SK-N-SH treated with all-trans-retinoic acid at 6 μM for 48 hours (cell line): ENCODE measurements at regions not wholly inside any gene's neighbourhood (a gene's known extent, or its start where the extent isn't known, plus 50 kb on each side); places are given as distances from the start of the nearest gene placed in this dataset.

ENCODE experiments used
- ATAC-seq: fragments of 200-7000 bp; cut with Tn5 transposase; 3 replicates; pipeline ENCODE4 v1.9.1; 2020; ENCODE audit warnings: mild to moderate bottlenecking, moderate library complexity
- ARNTL ChIP-seq: fragments of 450-650 bp; formaldehyde crosslinking; IDR thresholded peaks from 2 replicates; pipeline ENCODE4 v1.5.0; 2020; ENCODE audit warnings: low read depth, mild to moderate bottlenecking, moderate library complexity, borderline replicate concordance
- BACH2 ChIP-seq: fragments of 250-450 bp; sonication (Bioruptor Pico); IDR thresholded peaks from 2 replicates; pipeline ENCODE4 v1.9.0; 2021; ENCODE audit warnings: mild to moderate bottlenecking, borderline replicate concordance
- CSDC2 ChIP-seq: fragments of 250-450 bp; sonication (Bioruptor Pico); IDR thresholded peaks from 2 replicates; pipeline ENCODE4 v1.5.0; 2020; ENCODE audit warnings: mild to moderate bottlenecking, moderate library complexity
- ESRRG ChIP-seq: fragments of 250-450 bp; sonication (Bioruptor Pico); IDR thresholded peaks from 2 replicates; pipeline ENCODE4 v1.6.1; 2021; ENCODE audit warnings: mild to moderate bottlenecking
- GLIS3 ChIP-seq: fragments of 250-450 bp; sonication (Bioruptor Pico); IDR thresholded peaks from 2 replicates; pipeline ENCODE4 v1.5.0; 2020; ENCODE audit warnings: mild to moderate bottlenecking, moderate library complexity
- ISL1 ChIP-seq: fragments of 250-450 bp; sonication (Bioruptor Pico); IDR thresholded peaks from 2 replicates; pipeline ENCODE4 v2.1.2; 2022; ENCODE audit warnings: mild to moderate bottlenecking, moderate library complexity
- PPARA ChIP-seq: fragments of 250-450 bp; sonication (Bioruptor Pico); IDR thresholded peaks from 2 replicates; pipeline ENCODE4 v1.5.0; 2020; ENCODE audit warnings: mild to moderate bottlenecking, borderline replicate concordance
- RARB ChIP-seq: fragments of 250-450 bp; sonication (Bioruptor Pico); IDR thresholded peaks from 2 replicates; pipeline ENCODE4 v1.8.0; 2021; ENCODE audit warnings: mild to moderate bottlenecking, moderate library complexity
- SNAI2 ChIP-seq: fragments of 250-450 bp; sonication (Bioruptor Pico); IDR thresholded peaks from 2 replicates; pipeline ENCODE4 v1.5.0; 2020; ENCODE audit warnings: mild to moderate bottlenecking, moderate library complexity
- TCF4 ChIP-seq: fragments of 250-450 bp; sonication (Bioruptor Pico); IDR thresholded peaks from 2 replicates; pipeline ENCODE4 v1.8.0; 2021; ENCODE audit warnings: mild to moderate bottlenecking, moderate library complexity, borderline replicate concordance
- TOX ChIP-seq: fragments of 250-450 bp; sonication (Bioruptor Pico); IDR thresholded peaks from 2 replicates; pipeline ENCODE4 v1.8.0; 2021; ENCODE audit warnings: mild to moderate bottlenecking, moderate library complexity, borderline replicate concordance
- ZFP3 ChIP-seq: fragments of 250-450 bp; sonication (Bioruptor Pico); IDR thresholded peaks from 2 replicates; pipeline ENCODE4 v1.5.0; 2020; ENCODE audit warnings: mild to moderate bottlenecking, moderate library complexity
- ZNF565 ChIP-seq: fragments of 450-650 bp; formaldehyde crosslinking; conservative IDR thresholded peaks from 2 replicates; pipeline ENCODE4 v1.5.0; 2020; ENCODE audit warnings: low read depth, mild to moderate bottlenecking, moderate library complexity
- ZNF70 ChIP-seq: fragments of 450-650 bp; formaldehyde crosslinking; IDR thresholded peaks from 2 replicates; pipeline ENCODE4 v1.5.0; 2020; ENCODE audit warnings: mild to moderate bottlenecking, moderate library complexity
- ZNF8 ChIP-seq: fragments of 450-650 bp; formaldehyde crosslinking; IDR thresholded peaks from 2 replicates; pipeline ENCODE4 v1.5.0; 2020; ENCODE audit warnings: mild to moderate bottlenecking, moderate library complexity
- TF ChIP-seq, protein P1 (sequence below): fragments of 250-450 bp; sonication (Bioruptor Pico); IDR thresholded peaks from 2 replicates; pipeline ENCODE4 v1.5.1; 2021; ENCODE audit warnings: mild to moderate bottlenecking, moderate library complexity
- TF ChIP-seq, protein P2 (sequence below): fragments of 250-450 bp; sonication (Bioruptor Pico); IDR thresholded peaks from 2 replicates; pipeline ENCODE4 v1.5.1; 2020; ENCODE audit warnings: low read depth, mild to moderate bottlenecking, moderate library complexity
- TF ChIP-seq, protein P3 (sequence below): fragments of 250-450 bp; sonication (Bioruptor Pico); IDR thresholded peaks from 2 replicates; pipeline ENCODE4 v1.8.0; 2021; ENCODE audit warnings: low read depth, mild to moderate bottlenecking, moderate library complexity, borderline replicate concordance
- TF ChIP-seq, protein P4 (sequence below): fragments of 250-450 bp; sonication (Bioruptor Pico); IDR thresholded peaks from 2 replicates; pipeline ENCODE4 v1.5.0; 2020; ENCODE audit warnings: mild to moderate bottlenecking, moderate library complexity
- TF ChIP-seq, protein P5 (sequence below): fragments of 250-450 bp; sonication (Bioruptor Pico); IDR thresholded peaks from 2 replicates; pipeline ENCODE4 v1.8.0; 2020; ENCODE audit warnings: mild to moderate bottlenecking, moderate library complexity, borderline replicate concordance

DNA sequence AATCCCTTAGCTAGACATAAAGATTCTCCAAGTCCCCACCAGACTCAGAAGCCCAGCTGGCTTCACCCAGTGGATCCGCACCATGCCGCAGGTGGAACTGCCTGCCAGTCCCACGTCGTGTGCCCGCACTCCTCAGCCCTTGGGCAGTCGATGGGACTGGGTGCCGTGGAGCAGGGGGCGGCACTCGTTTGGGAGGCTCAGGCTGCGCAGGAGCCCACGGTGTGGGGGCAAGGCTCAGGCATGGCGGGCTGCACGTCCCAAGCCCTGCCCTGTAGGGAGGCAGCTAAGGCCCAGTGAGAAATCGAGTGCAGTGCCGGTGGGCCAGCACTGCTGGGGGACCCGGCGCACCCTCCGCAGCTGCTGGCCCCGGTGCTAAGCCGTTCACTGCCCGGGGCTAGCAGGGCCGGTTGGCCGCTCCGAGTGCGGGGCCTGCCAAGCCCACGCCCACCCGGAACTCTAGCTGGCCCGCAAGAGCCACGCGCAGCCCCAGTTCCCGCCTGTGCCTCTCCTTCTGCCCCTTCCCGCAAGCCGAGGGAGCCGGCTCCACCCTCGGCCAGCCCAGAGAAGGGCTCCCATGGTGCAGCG, 95.9 kb upstream of the DTNBP1 start:
- no peak for TF ChIP-seq ZNF8 (CRISPR knock-in tag)
- TF ChIP-seq TCF4 (CRISPR knock-in tag): no peak
- TF ChIP-seq, protein P1, sequence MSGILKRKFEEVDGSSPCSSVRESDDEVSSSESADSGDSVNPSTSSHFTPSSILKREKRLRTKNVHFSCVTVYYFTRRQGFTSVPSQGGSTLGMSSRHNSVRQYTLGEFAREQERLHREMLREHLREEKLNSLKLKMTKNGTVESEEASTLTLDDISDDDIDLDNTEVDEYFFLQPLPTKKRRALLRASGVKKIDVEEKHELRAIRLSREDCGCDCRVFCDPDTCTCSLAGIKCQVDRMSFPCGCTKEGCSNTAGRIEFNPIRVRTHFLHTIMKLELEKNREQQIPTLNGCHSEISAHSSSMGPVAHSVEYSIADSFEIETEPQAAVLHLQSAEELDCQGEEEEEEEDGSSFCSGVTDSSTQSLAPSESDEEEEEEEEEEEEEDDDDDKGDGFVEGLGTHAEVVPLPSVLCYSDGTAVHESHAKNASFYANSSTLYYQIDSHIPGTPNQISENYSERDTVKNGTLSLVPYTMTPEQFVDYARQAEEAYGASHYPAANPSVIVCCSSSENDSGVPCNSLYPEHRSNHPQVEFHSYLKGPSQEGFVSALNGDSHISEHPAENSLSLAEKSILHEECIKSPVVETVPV (CRISPR knock-in tag): no peak
- no peak for TF ChIP-seq ARNTL (CRISPR knock-in tag)
- ATAC-seq: no peak

DNA sequence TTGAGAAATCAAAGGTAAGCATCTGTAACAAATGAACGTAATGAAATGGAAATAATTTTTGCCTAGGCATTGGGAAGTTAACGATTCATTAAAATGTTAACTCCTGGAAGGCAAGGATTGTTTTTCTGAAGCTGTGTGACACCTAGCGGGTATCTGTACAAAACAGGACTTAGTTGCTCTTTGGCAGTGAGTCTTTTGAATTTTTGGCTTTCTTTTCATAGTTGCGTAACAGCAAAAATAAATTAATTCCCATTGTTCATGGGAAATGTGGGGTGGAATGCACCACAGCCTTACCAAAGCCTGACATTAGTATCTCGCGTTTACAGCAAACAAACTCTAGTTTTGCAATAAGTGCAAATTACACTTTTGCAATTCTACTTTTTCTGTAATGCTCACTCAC, 92.7 kb upstream of the DTNBP1 start:
- no peak for ATAC-seq
- TF ChIP-seq ZNF70 (CRISPR knock-in tag) (no peak), GLIS3 (CRISPR knock-in tag) (no peak), BACH2 (CRISPR knock-in tag) (no peak), ISL1 (CRISPR knock-in tag) (no peak), ARNTL (CRISPR knock-in tag) (no peak), ZFP3 (CRISPR knock-in tag) (no peak), TOX (CRISPR knock-in tag) (no peak), TCF4 (CRISPR knock-in tag) (no peak), ZNF565 (CRISPR knock-in tag) (no peak), ESRRG (no peak), RARB (no peak), SNAI2 (CRISPR knock-in tag) (no peak), ZNF8 (CRISPR knock-in tag) (no peak), CSDC2 (CRISPR knock-in tag) (no peak)
- TF ChIP-seq, protein P2, sequence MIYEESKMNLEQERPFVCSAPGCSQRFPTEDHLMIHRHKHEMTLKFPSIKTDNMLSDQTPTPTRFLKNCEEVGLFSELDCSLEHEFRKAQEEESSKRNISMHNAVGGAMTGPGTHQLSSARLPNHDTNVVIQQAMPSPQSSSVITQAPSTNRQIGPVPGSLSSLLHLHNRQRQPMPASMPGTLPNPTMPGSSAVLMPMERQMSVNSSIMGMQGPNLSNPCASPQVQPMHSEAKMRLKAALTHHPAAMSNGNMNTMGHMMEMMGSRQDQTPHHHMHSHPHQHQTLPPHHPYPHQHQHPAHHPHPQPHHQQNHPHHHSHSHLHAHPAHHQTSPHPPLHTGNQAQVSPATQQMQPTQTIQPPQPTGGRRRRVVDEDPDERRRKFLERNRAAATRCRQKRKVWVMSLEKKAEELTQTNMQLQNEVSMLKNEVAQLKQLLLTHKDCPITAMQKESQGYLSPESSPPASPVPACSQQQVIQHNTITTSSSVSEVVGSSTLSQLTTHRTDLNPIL (CRISPR knock-in tag): no peak
- TF ChIP-seq, protein P3, sequence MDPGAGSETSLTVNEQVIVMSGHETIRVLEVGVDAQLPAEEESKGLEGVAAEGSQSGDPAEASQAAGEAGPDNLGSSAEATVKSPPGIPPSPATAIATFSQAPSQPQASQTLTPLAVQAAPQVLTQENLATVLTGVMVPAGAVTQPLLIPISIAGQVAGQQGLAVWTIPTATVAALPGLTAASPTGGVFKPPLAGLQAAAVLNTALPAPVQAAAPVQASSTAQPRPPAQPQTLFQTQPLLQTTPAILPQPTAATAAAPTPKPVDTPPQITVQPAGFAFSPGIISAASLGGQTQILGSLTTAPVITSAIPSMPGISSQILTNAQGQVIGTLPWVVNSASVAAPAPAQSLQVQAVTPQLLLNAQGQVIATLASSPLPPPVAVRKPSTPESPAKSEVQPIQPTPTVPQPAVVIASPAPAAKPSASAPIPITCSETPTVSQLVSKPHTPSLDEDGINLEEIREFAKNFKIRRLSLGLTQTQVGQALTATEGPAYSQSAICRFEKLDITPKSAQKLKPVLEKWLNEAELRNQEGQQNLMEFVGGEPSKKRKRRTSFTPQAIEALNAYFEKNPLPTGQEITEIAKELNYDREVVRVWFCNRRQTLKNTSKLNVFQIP (CRISPR knock-in tag): no peak
- TF ChIP-seq, protein P4, sequence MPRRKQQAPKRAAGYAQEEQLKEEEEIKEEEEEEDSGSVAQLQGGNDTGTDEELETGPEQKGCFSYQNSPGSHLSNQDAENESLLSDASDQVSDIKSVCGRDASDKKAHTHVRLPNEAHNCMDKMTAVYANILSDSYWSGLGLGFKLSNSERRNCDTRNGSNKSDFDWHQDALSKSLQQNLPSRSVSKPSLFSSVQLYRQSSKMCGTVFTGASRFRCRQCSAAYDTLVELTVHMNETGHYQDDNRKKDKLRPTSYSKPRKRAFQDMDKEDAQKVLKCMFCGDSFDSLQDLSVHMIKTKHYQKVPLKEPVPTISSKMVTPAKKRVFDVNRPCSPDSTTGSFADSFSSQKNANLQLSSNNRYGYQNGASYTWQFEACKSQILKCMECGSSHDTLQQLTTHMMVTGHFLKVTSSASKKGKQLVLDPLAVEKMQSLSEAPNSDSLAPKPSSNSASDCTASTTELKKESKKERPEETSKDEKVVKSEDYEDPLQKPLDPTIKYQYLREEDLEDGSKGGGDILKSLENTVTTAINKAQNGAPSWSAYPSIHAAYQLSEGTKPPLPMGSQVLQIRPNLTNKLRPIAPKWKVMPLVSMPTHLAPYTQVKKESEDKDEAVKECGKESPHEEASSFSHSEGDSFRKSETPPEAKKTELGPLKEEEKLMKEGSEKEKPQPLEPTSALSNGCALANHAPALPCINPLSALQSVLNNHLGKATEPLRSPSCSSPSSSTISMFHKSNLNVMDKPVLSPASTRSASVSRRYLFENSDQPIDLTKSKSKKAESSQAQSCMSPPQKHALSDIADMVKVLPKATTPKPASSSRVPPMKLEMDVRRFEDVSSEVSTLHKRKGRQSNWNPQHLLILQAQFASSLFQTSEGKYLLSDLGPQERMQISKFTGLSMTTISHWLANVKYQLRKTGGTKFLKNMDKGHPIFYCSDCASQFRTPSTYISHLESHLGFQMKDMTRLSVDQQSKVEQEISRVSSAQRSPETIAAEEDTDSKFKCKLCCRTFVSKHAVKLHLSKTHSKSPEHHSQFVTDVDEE: no peak
- TF ChIP-seq, protein P1 (CRISPR knock-in tag): no peak
- TF ChIP-seq, protein P5, sequence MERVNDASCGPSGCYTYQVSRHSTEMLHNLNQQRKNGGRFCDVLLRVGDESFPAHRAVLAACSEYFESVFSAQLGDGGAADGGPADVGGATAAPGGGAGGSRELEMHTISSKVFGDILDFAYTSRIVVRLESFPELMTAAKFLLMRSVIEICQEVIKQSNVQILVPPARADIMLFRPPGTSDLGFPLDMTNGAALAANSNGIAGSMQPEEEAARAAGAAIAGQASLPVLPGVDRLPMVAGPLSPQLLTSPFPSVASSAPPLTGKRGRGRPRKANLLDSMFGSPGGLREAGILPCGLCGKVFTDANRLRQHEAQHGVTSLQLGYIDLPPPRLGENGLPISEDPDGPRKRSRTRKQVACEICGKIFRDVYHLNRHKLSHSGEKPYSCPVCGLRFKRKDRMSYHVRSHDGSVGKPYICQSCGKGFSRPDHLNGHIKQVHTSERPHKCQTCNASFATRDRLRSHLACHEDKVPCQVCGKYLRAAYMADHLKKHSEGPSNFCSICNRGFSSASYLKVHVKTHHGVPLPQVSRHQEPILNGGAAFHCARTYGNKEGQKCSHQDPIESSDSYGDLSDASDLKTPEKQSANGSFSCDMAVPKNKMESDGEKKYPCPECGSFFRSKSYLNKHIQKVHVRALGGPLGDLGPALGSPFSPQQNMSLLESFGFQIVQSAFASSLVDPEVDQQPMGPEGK (CRISPR knock-in tag): no peak

DNA sequence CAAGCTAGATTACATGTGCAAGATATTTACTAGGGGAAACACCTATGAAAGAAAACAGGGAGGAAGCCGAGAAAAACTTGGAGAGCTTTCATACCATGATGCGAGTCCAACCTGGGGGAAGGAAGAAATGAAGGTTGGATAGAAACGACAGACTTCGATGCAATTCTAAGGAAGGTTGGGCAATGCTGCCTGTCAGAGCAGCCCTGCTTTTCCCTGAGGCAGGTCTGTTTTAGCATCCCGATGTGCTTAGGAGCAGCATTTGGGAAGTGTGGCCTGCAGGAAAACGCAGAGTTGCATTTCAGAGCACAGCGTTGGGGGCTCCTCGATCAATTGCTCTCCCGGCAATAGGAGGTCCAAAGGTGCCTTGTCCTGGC, 91.9 kb upstream of the DTNBP1 start:
- TF ChIP-seq GLIS3 (CRISPR knock-in tag) (no peak), RARB (no peak), CSDC2 (CRISPR knock-in tag) (no peak), TOX (CRISPR knock-in tag) (no peak), ISL1 (CRISPR knock-in tag) (no peak), ZNF8 (CRISPR knock-in tag) (no peak), SNAI2 (CRISPR knock-in tag) (no peak), PPARA (CRISPR knock-in tag) (no peak), BACH2 (CRISPR knock-in tag) (no peak)
- TF ChIP-seq, protein P2 (CRISPR knock-in tag): no peak
- ATAC-seq: no peak
